ENCODE measurements at regions not wholly inside any gene's neighbourhood (a gene's known extent, or its start where the extent isn't known, plus 50 kb on each side); places are given as distances from the start of the nearest gene placed in this dataset.

DNA sequence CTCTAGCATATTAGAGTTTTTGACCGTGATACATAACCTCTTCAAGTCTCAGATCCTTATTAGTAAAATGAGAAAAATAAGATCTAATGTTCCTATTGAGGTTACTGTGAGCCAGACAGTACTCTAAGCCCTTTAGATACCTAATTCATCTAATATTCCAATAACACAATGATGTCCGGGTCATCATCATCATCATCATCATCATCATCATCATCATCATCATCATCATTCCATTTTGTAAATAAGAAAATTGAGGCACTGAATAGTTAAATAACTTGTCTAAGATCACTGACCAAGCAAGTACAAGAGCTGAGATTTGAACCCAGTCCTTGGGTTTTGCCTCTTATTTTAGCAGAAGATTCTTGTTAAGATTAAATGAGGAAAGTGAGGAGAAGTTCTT lies 643.0 kb downstream of the HDGFL1 start:
- TF ChIP-seq EP300 (IDR thresholded peaks at IDR 0.05) (no peak), POLR2A (IDR thresholded peaks at IDR 0.05) (no peak), CTCF (IDR thresholded peaks at IDR 0.05) (no peak), POLR2AphosphoS5 (IDR thresholded peaks at IDR 0.05) (no peak)
- Histone ChIP-seq H3K4me1 (no peaks in the 10 kb centered on the region), H3K27ac (no peak overlapping the region), H3K4me3 (no peak overlapping the region), H3K27me3 (no peaks in the 10 kb centered on the region), H3K36me3 (no peaks in the 10 kb centered on the region), H3K9me3 (peaks cover 0 to 5% (median 0%) of the 10 kb centered on the region in 4 donors)
- intact Hi-C loops (cut with DNase I), result no loop called here
- 38 to 44% methylated on average over 2 of the region's 2 CpGs for WGBS, 2 donors
- DNase-seq, result no peak

- no peaks in the 10 kb centered on the region for H3K36me3 ChIP-seq
- WGBS, 2 donors, result 78 to 89% methylated on average over 1 of the region's 1 CpG
- no peaks in the 10 kb centered on the region for H3K27me3 ChIP-seq
- no peak for TF ChIP-seq POLR2A (IDR thresholded peaks at IDR 0.05)
- no peak for TF ChIP-seq CTCF (IDR thresholded peaks at IDR 0.05)
- no peak for TF ChIP-seq EP300 (IDR thresholded peaks at IDR 0.05)
- no peak for TF ChIP-seq POLR2AphosphoS5 (IDR thresholded peaks at IDR 0.05)
- intact Hi-C loops (cut with DNase I), result no loop called here
- H3K9me3 ChIP-seq, result no peaks in the 10 kb centered on the region
- no peaks in the 10 kb centered on the region for H3K4me1 ChIP-seq
- no peak overlapping the region for H3K4me3 ChIP-seq
- no peak for DNase-seq
- H3K27ac ChIP-seq, result no peak overlapping the region
Observed at GRCh38 chr6:23213193-23213592, 643.8 kb downstream of the HDGFL1 start.

- no peak overlapping the region for H3K27ac ChIP-seq
- no peaks in the 10 kb centered on the region for H3K36me3 ChIP-seq
- no peaks in the 10 kb centered on the region for H3K4me1 ChIP-seq
- intact Hi-C loops (cut with DNase I), result no loop called here
- TF ChIP-seq POLR2A (IDR thresholded peaks at IDR 0.05), result no peak
- TF ChIP-seq EP300 (IDR thresholded peaks at IDR 0.05), result no peak
- no peak for TF ChIP-seq POLR2AphosphoS5 (IDR thresholded peaks at IDR 0.05)
- TF ChIP-seq CTCF (IDR thresholded peaks at IDR 0.05), result no peak
- H3K9me3 ChIP-seq, result no peaks in the 10 kb centered on the region
- no peak for DNase-seq
- no peak overlapping the region for H3K4me3 ChIP-seq
- no peaks in the 10 kb centered on the region for H3K27me3 ChIP-seq
Observed at GRCh38 chr6:23213651-23214050, 644.3 kb downstream of the HDGFL1 start.

- intact Hi-C loops (cut with DNase I), result no loop called here
- Histone ChIP-seq H3K4me3 (no peak overlapping the region), H3K27ac (no peak overlapping the region), H3K9me3 (no peaks in the 10 kb centered on the region), H3K27me3 (no peaks in the 10 kb centered on the region), H3K4me1 (no peaks in the 10 kb centered on the region), H3K36me3 (no peaks in the 10 kb centered on the region)
- no peak for DNase-seq
- TF ChIP-seq POLR2A (IDR thresholded peaks at IDR 0.05) (no peak), EP300 (IDR thresholded peaks at IDR 0.05) (no peak), POLR2AphosphoS5 (IDR thresholded peaks at IDR 0.05) (no peak), CTCF (IDR thresholded peaks at IDR 0.05) (no peak)
- 26 to 41% methylated on average over 1 of the region's 1 CpG for WGBS, 2 donors
Observed at GRCh38 chr6:23218751-23219150, 649.4 kb downstream of the HDGFL1 start.

DNA sequence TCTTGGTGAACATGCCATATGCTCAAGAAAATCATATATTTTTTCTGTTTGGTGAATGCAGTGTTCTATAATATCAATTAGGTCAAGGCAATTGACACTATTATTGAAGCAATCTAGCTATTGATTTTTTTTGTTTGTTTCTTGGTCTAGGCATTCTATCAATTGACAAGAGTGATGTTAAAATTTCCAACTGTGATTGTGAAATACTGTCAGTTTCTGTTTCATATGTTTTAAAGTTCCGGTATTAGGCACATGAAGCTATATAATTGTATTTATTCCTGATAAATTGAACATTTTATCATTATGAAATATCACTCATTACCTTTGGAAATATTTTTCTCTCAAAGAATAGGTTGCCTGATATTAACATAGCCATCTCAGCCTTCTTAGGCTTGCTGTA lies 653.4 kb downstream of the HDGFL1 start:
- DNase-seq, result no peak
- WGBS, 2 donors, result 47 to 94% methylated on average over 1 of the region's 1 CpG
- no peaks in the 10 kb centered on the region for H3K9me3 ChIP-seq
- intact Hi-C loops (cut with DNase I), result no loop called here
- no peaks in the 10 kb centered on the region for H3K27me3 ChIP-seq
- TF ChIP-seq CTCF (IDR thresholded peaks at IDR 0.05) (no peak), POLR2AphosphoS5 (IDR thresholded peaks at IDR 0.05) (no peak), EP300 (IDR thresholded peaks at IDR 0.05) (no peak), POLR2A (IDR thresholded peaks at IDR 0.05) (no peak)
- no peaks in the 10 kb centered on the region for H3K36me3 ChIP-seq
- H3K4me1 ChIP-seq, result no peaks in the 10 kb centered on the region
- no peak overlapping the region for H3K27ac ChIP-seq
- H3K4me3 ChIP-seq, result no peak overlapping the region

Data from sigmoid colon (tissue), 6 donors.